Coronary artery (tissue), 2 donors: ENCODE measurements at regions not wholly inside any gene's neighbourhood (a gene's known extent, or its start where the extent isn't known, plus 50 kb on each side); places are given as distances from the start of the nearest gene placed in this dataset.

Experiments used
- DNase-seq: peaks from one replicate; pipeline ENCODE4 v3.0.0-alpha.2; 2017; ENCODE audit warnings: low spot score
- H3K27ac ChIP-seq, 2 donors: fragments of 200-600 bp; sonication (generic); one replicate each; pipeline ENCODE4 v1.5.1; 2016 to 2019
- H3K4me3 ChIP-seq: fragments of 200-600 bp; sonication (generic); 2 replicates; pipeline ENCODE4 v1.5.1; 2016; ENCODE audit warnings: mild to moderate bottlenecking, moderate library complexity
- CTCF ChIP-seq: fragments of 200-600 bp; sonication (generic); IDR thresholded peaks from one replicate; pipeline ENCODE4 v1.5.1; 2019; ENCODE audit warnings: antibody characterized with exemption

DNA sequence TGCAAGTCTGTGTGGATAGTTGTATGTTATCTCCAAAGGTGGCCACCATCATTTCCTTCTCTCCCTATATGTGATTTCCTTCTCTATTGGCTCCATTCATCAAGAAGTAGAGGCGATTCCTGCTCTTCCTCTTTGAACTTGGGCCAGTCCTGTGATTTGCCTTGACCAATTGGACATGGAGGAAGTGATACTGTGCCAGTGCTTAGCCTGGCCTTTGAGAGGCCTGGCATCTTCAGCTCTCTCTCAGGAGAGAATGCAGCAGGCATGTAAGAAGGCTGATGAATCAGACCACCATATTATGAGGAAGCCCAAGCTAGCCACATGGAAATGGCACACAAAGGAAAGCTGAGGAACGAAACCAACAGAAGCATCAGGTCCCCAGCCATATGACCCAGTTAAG lies 195.0 kb upstream of the SVIL start:
- Histone ChIP-seq H3K4me3 (no peak overlapping the region), H3K27ac (no peak overlapping the region)
- no peak for DNase-seq
- no peak for TF ChIP-seq CTCF

GRCh38 chr10:29828956-29829355 lies 194.2 kb upstream of the SVIL start:
- no peak for TF ChIP-seq CTCF
- no peak for DNase-seq
- H3K4me3 ChIP-seq = no peak overlapping the region
- no peak overlapping the region for H3K27ac ChIP-seq

DNA sequence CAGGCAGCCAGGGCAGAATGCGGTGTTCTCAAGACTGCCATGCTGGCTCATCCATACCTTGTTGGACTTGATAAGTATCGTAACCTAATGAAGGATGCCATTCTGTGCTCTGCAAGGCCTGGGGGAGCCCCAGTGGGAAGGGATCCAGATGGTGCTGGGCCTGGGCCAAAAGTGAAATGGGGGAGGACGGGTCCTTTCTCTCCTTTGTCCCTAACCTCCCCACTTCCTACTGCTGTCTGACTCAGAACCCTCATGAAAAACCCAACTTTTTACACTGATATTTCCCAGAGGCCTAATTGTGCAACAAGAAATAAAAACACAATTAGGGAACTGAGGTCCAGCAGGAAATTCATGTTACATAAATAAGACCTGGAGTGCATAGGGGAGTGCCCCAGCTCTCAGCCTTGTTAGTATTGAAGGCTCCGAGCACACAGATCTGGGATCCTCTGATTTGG lies 193.7 kb upstream of the SVIL start:
- H3K27ac ChIP-seq = no peak overlapping the region
- H3K4me3 ChIP-seq = no peak overlapping the region
- no peak for DNase-seq
- no peak for TF ChIP-seq CTCF

- DNase-seq = no peak
- no peak overlapping the region for H3K27ac ChIP-seq
- H3K4me3 ChIP-seq = no peak overlapping the region
- TF ChIP-seq CTCF = no peak
Observed at GRCh38 chr10:29827512-29827911, 192.7 kb upstream of the SVIL start.

DNA sequence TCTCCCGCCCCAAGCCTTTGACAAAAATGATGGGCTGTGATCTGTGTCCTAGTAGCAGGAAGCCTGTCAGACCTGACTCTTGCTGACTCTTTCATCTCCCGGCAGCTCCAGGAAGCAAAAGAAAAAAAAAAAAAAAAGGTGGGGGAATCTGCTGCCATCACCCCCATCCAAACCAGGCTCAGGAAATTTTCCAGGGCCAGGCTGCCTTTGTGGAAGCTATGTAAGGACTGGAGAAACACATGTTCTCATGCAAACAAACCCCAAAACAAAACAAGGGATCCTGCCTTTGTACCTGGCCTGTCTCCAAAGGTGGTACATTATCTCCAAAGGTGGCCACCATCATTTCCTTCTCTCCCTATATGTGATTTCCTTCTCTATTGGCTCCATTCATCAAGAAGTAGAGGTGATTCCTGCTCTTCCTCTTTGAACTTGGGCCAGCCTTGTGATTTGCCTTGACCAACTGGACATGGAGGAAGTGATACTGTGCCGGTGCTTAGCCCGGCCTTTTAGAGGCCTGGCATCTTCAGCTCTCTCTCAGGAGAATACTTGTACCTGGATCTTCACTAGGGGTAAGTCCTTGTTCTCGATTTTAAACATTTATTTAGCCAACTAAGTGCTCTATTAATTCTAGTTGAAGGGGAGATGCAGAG lies 192.2 kb upstream of the SVIL start:
- DNase-seq = no peak
- TF ChIP-seq CTCF = no peak
- no peak overlapping the region for H3K4me3 ChIP-seq
- H3K27ac ChIP-seq = no peak overlapping the region

DNA sequence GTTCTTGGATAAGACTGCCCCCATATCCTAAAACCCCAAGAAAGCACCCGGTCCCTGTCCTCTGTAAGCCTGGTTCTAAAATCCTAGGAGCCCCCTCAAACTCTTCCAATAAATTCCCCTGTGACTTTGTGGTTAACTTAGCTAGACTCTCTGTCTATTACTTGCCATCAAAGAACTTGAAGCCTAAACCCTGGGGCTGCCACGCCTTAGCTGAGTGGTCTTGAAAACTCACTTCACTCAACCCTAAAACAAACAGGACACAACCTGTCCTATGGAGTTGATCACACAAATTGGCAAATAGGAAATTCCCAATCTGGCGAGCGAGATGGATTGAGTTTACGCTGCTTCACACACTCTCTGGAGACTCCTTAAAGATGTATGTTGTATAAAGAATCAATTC lies 191.4 kb upstream of the SVIL start:
- Histone ChIP-seq H3K27ac (no peak overlapping the region), H3K4me3 (no peak overlapping the region)
- no peak for TF ChIP-seq CTCF
- DNase-seq = no peak

DNA sequence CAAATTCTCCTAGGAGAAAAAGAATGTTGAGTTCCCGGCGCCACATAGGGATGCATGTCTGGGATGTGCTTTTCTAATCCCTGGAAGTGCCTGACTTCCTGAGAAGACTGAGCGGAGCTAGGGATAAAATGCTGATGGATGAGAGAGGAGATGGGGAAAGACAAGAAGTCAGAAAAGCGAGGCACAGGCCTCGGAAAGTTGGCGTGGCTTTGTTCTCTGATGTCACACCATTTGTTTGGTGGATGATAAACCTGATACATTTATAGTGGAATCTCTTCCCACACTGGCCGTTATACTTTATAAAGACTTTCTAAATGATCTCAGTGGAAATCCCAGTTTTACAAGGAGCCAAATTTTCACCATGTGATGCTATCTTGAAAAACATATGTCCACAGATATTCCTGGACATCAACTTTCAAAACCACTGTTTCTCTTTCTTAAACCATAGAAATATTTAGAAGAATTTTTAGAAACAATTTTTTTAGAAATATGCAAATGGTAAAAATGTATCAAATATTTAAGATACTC lies 188.8 kb upstream of the SVIL start:
- DNase-seq = no peak

More for the DNA sequence above, 188.8 kb upstream of the SVIL start:
- Histone ChIP-seq H3K4me3 (no peak overlapping the region), H3K27ac (no peak overlapping the region)
- TF ChIP-seq CTCF = no peak
